NCI-H510A (cell line): ENCODE measurements at regions not wholly inside any gene's neighbourhood (a gene's known extent, or its start where the extent isn't known, plus 50 kb on each side); places are given as distances from the start of the nearest gene placed in this dataset.
"Not testable (repeated sequence)": the region's sequence is repeated elsewhere in the genome, so short reads cannot be mapped to it uniquely, and the experiment has no call there.

Experiments
- DNase-seq: peaks from one replicate; lab custom pipeline; 2025; lab: John Stamatoyannopoulos, UW

DNA sequence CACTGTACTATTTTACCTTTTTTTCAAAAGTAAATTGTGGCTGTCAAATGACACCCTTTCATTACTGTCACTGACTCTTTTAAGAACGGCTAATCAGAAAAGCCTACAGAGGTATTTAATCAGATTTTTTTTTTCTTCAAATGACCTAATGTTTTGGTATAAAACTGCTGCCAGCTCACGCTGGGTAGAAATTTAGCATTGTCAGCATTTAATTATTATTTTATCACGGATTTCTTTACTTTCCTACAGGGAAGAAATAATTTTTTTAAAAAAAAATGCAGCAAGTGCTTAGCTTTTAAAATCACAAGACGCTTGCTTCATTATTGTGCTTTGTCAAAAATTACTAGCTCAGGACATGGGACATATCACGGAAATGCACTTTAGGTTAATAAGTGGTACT is 149.1 kb upstream of the FOXN3 start:
- DNase-seq, result no peak

DNA sequence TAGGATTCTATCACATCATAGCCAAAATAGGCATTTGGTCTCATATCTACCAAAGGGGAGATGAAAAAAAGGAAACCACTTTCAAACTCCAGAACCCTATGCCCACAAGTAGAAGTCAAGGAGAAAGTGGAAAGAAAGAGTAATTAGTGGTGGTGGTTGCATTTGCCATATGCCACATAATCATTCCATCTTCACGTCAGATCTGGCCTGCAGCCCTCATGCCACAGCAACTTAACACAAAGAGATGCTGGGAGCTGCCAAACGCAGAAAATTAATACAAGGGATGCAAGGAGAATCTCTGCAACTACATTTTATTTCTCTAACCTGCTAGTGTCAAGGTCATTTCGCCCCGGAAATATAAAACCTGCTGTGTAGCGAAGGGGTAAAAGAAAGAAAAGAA is 148.6 kb upstream of the FOXN3 start:
- DNase-seq, result no peak

DNA sequence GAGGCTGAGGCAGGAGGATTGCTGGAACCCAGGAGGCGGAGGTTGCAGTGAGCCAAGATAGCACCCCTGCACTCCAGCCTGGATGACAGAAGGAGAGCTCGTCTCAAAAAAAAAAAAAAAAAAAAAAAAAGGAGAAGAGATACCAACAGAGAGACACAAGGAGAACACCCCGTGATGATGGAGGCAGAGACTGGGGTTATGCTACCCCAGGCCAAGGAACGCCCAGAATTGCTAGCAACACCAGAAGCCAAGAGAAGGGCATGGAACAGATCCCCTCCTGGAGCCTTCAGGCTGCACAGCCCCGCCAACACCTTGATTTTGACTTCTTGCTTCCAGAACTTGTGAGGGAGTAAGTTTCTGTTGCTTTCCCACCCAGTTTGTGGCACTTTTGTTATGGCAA is 148.0 kb upstream of the FOXN3 start:
- no peak for DNase-seq

DNA sequence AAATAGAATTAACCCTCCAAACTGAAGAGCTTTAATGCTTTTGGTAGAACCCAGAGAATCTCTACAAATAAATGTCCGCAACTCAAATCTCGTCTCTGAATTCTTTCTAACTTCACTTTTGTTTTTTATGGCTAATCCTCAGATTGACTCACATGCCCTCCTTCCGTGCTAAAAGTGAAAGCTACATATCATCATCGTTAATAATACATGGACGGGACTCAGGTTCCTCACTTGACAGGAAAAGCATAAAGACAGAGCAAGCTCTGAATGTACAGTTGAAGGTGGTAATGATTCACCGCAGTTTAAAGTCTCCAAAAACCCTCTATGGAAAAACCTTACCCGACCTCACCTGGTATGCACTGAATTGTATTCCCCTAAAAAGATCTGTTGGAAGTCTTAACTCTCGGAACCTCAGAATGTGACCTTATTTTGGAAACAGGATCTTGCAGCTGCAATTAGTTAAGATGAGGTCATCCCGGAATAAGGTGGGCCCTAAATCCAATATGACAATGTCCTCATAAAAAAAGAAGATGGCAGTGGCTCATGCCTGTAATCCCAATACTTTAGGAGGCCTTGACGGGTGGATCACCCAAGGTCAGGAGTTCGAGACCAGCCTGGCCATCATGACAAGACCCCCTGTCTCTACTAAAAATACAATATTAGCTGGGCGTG is 147.4 kb upstream of the FOXN3 start:
- DNase-seq, result no peak

DNA sequence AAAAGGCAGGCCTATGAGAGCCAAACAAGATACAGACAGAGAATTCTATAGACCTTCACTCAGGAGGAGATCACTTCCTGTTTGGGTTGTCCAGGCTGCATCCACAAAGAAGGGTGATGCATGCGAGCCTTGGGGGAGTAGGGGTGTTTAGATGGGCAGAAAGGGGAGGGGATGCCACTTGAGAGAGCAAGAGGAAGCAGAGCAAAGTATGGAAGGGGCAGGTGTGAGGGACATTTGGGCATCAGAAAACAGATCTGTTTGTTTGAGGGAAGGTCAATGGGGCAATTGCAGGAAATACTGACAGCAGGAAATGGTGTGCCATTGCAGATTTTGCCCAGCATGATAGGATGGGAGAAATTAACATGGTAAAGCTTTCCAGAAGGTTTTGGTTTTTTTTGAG is 146.4 kb upstream of the FOXN3 start:
- DNase-seq, result peak; percentile 17

DNA sequence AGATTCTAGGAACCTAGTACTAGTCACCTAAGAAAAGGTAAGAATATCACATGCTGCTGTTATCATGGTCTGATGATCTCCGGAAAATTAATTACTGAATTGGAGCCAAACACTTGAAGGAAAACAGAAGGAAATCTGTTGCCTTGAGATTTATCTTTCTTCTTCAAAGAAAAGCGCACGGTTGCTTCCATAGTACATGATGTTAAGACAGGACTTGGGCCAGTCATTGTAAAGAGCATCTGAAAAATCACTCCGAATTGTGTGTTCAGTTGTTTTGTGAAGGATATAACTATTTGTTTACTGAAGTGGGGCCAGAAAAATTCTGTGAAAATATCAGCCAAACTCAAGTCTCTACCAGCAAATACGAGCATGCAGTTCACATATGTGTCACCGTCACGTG is 134.9 kb upstream of the FOXN3 start:
- no peak for DNase-seq

DNA sequence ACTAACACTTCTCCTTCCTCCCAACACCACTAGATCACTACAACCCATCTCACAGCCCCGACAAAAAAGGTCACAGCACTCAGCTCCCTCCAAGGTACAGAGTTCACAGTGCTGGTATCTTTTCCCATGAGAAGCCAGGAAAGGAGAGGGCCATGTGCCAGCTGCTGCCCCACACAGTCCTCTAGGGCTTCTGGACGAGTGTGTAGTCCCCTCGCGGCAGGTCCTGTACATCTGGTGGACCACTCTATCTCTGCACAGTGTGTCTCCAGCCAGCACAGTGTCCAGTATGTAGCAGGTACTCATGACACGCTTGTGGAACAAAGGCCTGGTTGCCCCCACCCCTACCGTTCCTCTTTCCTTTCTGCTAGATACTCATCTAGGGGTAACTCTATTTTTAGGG is 134.4 kb upstream of the FOXN3 start:
- no peak for DNase-seq

DNA sequence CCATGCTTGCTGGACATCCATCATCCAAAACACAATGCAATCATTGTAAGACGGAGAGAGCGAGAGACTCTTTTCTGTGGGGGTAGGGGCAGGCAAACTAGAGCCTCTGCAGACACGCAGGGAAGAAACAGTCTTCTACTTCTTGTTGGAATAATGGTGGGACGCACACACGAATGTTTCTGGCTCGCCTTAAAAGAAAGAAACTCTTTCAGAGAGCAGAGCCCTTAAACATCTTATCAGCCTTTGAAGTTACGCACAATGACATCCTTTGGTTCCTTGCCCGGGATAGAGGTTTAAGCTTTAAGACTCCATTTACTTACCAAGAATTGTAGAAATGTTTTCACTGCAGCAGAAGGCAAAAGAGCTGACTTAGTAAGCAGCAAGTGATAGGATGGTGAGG is 133.8 kb upstream of the FOXN3 start:
- no peak for DNase-seq

DNA sequence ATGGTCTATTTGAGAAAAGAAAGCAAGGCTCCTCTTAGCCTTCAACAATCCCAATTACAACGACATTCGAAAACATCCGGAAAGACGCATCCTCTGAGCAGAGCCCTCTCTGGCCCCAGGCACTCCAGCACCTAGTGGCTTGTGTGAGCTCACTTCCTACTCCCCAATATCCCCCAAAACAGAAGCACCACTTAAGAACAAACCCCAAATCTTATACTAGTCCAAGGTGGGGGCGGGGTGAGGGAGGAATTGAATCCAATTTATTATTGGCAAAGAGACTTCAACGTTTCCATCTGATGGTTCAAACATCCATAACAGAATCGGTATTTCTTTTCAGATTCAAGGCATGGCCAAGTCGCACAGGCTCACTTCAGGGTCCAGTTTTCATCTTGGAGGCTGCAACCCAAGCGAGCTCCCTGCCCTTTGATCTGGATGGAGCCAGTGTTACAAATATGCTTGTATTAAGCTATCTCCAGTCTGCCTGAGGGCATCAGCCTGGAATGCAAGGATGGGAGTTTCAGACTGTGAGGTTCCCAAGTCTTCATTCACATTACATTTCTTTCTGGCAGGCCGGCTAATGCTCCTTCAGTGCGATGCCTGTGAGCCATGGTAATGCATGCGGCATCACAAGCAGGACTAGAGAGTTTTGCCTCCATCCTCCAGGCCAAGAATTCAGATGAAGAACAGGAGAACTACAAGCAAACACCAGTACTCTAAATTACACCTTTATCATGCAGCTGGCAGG is 132.5 kb upstream of the FOXN3 start:
- DNase-seq, result no peak

DNA sequence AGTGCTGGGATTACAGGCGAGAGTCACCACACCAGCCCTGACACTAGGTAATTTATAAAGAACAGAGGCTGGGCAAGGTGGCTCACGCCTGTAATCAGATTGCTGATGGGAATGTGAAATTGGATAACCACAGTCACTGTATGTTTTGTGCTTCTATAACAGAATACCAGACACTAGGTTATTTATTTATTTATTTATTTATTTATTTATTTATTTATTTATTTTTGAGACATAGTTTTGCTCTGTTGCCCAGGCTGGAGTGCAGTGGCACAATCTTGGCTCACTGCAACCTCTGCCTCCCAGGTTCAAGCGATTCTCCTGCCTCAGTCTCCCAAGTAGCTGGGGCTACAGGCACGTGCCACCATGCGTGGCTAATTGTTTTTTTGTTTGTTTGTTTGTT is 130.0 kb upstream of the FOXN3 start:
- DNase-seq, result not testable (repeated sequence)

DNA sequence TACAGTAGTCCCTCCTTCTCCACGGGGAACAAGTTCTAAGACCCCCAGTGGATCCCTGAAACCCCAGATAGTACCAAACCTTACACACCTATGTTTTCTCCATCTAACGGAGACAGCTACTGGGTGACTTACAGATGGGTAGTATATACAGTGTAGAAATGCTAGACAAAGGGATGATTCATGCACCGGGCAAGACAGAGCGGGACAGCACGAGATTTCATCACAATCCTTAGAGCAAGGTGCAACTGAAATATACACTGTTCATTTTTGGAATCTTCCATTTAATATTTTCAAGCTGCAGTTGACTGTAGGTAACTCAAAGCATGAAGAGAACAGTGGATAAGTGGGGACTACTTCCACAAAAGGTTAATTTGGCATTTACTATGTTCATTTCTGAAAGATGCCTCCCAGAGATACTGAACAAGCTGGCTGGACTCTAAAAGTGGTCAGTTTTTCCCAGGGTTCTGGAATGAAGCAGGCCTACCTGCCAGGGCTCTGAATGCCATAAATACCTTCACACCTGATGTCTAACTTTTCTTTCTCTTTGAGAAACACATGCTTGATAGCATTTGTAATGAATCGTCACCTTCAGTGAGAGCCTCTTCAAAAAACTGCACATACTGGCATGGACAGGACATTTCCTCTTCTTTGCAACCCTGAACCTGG is 127.7 kb upstream of the FOXN3 start:
- DNase-seq, result no peak

DNA sequence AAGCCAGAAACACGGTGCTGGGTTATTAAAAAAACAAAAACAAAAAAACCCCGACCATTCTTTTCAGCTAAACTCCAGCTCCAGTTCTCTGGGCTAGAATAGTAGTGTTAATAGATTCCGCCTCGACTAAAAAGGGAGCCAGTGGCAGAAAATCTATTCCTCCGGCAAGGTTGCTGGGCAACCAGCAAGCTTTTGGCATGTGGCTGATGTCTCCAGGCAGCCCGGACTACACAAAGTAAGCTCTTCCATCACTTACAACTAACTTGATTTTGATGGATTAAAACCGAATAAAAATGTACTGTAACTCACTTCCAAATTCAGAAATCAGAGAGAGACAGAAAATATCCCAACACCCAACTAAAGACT is 126.4 kb upstream of the FOXN3 start:
- no peak for DNase-seq

DNA sequence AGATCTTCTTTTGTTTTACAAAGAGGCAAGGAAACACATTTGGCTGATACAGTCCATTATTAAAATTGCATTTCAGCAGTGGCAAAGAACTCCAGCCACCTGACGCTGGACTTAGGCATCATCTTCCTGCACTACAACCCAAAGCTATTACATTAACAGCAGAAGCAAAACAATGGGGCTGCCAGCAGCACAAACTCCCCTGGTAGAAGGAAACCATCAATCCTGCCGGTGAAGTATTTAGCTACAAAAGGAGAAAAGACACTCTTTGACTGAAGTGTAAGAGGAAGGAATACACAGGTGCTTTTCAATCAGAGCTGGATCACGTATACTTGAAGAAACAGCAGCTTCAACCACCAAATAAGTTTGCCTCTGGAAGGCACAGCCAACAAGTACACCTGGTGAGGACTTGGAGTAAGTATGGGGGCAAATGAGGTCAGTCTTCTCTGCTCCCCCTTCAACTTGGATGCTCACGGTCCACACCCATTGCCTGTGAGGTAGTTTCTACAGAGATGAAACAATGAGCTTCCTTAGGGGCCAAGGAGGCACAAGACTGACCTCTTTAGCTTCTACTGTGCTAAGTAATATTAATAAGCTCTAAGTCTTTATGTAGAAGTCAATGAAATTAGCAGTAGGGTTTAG is 125.9 kb upstream of the FOXN3 start:
- DNase-seq, result no peak

DNA sequence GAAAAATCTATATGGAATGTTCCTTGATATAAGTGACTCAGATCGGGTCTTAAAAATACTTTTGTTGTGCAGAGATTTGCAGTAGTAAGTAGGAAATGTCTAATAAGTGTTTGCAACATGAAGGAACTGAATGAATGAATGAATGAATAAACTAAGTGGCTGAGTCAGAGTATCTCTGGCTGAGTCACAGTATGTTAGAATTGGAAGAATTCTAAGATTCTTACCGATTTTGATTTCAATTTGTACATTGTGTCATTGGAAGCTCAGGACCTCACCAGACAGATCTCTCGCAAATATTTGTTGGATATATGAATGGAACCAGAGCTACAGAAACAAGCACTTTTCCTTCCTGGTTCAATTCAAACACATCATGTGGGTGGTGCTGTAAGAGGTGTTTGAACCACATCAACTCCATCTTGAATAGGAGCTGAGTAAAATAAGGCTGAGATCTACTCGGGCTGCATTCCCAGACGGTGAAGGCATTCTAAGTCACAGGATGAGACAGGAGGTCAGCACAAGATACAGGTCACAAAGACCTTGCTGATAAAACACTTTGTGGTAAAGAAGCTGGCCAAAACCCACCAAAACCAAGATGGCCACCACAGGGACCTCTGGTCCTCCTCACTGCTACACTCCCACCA is 123.9 kb upstream of the FOXN3 start:
- DNase-seq, result no peak

DNA sequence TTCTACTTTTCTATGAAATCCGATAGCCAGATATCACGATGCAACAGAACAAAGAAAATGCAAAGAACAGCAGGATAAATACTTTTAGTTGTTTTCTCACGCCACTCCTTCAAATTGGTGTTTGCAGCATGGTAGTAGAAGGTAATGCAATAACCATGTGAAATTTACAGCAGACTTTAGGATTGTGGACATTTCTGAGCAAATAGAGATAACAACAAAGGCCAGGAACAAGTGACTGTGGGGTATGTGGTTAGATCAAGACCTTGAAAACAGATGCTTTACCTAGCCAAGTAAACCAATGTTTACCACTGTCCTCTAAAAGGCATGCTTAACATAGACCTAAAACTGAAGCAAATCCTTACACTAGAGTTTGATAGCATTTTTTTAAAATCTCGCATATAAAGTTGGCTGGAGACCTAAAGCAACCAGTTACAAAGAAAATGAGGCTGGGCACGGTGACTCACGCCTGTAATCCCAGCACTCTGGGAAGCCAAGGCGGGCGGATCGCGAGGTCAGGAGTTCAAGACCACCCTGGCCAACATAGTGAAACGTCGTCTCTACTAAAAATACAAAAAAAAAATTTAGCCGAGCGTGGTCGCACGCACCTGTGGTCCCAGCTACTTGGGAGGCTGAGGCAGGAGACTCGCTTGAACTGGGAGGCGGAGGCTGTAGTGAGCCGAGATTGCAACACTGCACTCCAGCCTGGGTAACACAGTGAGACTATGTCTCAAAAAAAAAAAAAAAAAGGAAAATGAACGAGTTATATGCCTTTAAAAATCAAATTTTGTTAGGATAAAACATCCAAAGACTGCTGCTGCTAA is 123.2 kb upstream of the FOXN3 start:
- DNase-seq, result no peak

DNA sequence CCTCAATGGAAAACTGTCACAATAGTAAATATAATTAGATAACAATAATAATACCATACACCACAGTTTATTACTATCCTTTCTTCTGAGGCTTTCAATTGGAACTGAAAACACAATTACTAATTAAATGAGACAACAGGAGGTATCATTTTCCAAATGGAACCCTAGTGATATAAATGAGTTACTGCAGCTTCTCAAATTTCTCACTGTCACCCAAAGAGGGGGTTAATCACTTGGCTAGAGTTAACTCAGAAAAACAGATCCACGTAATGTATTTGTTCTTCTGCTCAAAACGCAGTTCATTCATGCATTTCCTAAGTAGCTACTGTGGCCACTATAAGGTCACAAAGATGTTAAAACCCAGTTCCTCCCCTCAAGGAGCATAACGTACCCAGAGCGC is 120.9 kb upstream of the FOXN3 start:
- DNase-seq, result no peak

DNA sequence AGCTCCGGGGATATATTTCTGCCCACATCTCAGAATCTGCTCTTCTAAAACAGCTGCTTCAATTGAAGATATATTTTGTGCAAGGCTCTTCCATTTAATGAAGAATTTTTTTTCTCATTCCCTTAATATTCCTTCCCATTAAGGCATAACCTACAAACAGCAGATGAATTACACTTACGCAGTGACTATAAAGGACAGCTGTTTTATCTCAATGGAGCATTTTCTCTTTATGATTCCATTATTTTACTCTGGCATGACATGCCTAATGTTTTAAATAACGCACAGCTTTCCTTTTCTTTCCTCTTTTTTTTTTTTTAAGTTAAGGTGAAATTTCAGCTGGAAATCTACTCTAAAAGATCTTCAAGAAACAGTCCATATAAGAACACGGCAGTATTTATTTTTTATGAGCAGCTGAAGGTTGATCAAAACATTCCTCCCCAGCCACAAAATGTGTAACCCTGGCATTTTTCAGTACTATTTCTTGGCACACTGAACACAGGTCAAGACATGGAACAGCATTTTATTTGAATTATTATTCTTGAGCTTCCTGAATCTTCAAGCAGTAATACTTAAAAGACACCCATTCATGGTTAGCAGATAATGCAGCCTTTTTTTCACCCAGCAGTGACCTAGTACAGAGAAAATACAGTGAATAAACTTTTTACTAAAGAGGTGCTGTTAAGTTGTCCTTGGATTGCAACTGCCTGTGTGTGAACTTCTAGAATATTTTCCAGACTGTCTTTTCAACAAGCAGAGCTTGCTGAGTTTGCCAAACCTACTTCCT is 118.1 kb upstream of the FOXN3 start:
- no peak for DNase-seq

DNA sequence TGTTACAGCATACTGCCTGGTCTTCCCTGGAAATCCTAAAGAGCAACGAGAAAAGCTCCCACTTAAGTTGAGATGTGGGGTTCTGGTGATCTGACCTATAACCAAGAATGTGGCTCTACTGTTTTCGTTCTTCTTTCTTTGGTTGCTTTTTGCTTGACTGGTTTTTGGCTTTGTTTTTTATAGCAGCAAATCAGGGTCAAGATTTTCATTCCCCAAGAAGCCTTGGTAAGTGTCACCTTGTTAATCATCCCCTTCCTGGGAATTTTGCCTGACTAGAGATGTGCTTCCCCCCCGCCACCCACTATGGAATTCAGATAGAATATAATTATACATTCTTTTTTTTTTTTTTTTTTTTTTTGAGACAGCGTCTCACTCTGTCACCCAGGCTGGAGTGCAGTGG is 116.7 kb upstream of the FOXN3 start:
- DNase-seq, result no peak

DNA sequence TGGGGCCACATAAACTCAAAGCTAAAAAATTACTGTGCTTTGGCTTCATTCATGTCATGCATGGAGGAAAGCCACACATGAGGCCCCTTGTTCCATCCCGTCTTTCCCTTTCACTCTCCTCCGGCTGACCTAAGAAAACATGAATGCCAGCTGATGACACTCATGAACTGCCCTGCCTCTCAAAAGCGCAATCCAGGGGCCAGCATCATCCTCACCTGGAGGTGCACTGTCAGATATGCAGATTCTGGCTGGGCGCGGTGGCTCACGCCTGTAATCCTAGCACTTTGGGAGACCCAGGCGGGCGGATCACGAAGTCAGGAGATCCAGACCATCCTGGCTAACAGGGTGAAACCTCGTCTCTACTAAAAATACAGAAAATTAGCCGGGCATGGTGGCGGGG is 116.1 kb upstream of the FOXN3 start:
- no peak for DNase-seq

DNA sequence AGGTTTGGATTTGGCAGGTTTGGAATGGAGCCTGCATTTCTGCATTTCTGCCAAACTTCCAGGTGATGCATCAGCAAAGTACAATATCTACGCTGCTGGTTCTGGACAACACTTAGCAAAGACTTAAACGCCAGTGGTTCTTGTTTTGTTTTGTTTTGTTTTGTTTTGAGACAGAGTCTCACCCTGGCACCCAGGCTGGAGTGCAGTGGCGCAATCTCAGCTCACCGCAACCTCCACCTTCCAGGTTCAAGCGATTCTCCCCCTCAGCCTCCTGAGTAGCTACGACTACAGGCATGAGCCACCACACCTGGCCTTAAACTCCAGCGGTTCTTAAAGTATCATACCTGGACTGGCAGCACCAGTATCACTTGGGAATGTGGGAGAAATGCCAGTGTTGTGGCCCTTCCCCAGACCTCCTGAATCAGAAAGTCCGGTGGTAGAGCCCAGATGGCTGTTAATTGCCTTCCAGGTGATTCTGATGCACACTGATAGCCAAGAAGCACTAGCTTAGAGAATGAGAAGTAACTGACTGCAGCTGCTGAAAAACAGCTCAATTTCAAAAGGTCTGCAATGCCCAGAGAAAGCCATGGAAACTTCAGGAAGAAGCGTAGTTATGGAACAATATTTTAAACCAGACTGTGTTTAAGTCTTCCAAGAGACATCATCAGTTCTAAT is 114.8 kb upstream of the FOXN3 start:
- DNase-seq, result no peak
